VCaP (cell line): ENCODE measurements at regions not wholly inside any gene's neighbourhood (a gene's known extent, or its start where the extent isn't known, plus 50 kb on each side); places are given as distances from the start of the nearest gene placed in this dataset.

Experiments
- H3K27ac ChIP-seq: fragments of 450-650 bp; 2 replicates; pipeline ENCODE4 v1.5.1; 2017
- TF ChIP-seq, protein P1 (sequence below): fragments of 450-650 bp; conservative IDR thresholded peaks from 2 replicates; pipeline ENCODE4 v1.5.1; 2017; ENCODE audit warnings: mild to moderate bottlenecking, moderate library complexity

DNA sequence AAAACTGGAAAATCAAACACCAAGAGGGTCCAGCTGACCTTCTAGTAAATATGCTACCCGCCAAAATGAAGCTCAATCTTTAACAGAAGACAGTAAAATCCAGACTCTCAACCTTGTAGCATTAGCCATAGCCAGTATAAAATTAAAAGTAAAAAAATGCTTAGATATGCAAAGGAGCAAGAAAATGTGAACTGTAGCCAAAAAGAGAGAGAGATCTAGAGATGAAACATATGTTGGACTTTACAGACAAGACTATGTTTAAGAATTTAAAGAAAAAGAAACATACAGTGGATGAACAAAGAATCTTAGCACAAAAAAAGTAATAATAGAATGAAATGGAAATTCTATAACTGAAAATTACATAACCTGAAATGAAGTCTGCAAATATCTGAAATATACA is 344.5 kb downstream of the LRATD1 start:
- TF ChIP-seq, protein P1, sequence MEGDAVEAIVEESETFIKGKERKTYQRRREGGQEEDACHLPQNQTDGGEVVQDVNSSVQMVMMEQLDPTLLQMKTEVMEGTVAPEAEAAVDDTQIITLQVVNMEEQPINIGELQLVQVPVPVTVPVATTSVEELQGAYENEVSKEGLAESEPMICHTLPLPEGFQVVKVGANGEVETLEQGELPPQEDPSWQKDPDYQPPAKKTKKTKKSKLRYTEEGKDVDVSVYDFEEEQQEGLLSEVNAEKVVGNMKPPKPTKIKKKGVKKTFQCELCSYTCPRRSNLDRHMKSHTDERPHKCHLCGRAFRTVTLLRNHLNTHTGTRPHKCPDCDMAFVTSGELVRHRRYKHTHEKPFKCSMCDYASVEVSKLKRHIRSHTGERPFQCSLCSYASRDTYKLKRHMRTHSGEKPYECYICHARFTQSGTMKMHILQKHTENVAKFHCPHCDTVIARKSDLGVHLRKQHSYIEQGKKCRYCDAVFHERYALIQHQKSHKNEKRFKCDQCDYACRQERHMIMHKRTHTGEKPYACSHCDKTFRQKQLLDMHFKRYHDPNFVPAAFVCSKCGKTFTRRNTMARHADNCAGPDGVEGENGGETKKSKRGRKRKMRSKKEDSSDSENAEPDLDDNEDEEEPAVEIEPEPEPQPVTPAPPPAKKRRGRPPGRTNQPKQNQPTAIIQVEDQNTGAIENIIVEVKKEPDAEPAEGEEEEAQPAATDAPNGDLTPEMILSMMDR, result no peak
- H3K27ac ChIP-seq, result no peak overlapping the region

- no peak overlapping the region for H3K27ac ChIP-seq
- TF ChIP-seq, protein P1, result no peak
Measured at GRCh38 chr2:14978845-14979244, 346.3 kb downstream of the LRATD1 start.

- H3K27ac ChIP-seq, result no peak overlapping the region
- TF ChIP-seq, protein P1, result no peak
Measured at GRCh38 chr2:14982790-14983189, 350.3 kb downstream of the LRATD1 start.

- no peak overlapping the region for H3K27ac ChIP-seq
- TF ChIP-seq, protein P1, result no peak
Measured at GRCh38 chr2:14988600-14988999, 356.1 kb downstream of the LRATD1 start.

- TF ChIP-seq, protein P1, result no peak
- no peak overlapping the region for H3K27ac ChIP-seq
Measured at GRCh38 chr2:14991723-14992122, 359.2 kb downstream of the LRATD1 start.

DNA sequence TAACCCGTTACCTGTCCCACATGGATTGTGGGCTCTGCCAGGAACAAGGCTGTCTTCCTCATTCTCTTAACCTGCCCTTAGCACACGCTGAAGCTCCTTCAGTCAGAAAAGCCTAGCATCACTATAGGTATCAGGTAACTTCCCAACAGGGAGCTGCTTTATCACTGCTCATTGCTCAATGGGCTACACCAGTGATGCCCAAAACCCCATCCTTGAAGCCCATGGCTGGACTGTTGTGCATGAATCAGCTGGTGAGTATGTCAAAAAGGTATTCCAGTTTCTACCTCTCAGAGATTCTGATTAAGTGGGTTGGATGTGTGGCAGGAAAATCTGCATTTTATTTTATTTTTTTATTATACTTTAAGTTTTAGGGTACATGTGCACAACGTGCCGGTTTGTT is 362.2 kb downstream of the LRATD1 start:
- TF ChIP-seq, protein P1, result no peak
- no peak overlapping the region; the same call in 1 of the 2 replicates for H3K27ac ChIP-seq

DNA sequence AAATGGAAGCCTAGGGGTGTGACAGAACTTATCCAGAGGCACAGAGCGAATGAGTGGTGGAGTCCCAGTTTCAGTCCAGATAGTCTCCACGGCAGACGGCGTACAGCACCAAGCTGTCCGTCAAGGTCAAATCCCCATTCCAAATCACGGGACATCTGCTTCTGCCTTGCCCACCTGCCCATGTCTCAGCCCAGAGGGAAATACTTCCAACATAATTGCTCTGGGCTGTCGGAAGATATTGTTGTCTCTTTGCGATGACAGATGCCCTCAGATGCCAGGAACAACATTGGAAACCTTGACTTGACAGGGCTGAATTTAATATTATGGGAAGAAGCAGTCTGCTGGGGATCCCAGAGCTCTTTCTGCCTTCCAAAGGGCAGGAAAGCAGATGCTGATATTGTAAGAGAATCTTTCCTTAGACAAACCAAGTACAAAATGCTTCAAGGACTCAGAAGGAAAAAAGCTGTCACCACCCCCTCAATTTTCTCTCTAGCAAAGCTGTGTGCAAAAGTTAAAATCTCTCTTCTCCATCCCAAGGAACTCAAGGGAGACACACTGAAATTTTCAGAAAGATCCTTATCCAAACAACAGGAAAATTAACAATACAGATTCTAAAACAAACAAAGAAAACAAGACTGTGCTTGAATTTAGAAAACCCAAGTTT is 364.0 kb downstream of the LRATD1 start:
- H3K27ac ChIP-seq, result no peak overlapping the region
- TF ChIP-seq, protein P1, result no peak
